ENCODE measurements at regions not wholly inside any gene's neighbourhood (a gene's known extent, or its start where the extent isn't known, plus 50 kb on each side); places are given as distances from the start of the nearest gene placed in this dataset.

GRCh38 chr1:81201779-81202178 is 599.0 kb upstream of the ADGRL2 start:
- TF ChIP-seq POLR2AphosphoS5 (IDR thresholded peaks at IDR 0.05; ENCODE audit: borderline replicate concordance, low read depth, low read length) (no peak), EZH2 (IDR thresholded peaks at IDR 0.05) (no peak)

All from SK-N-MC (cell line).